HG02852 (cell line): ENCODE measurements at regions not wholly inside any gene's neighbourhood (a gene's known extent, or its start where the extent isn't known, plus 50 kb on each side); places are given as distances from the start of the nearest gene placed in this dataset.

Experiments used
- ATAC-seq: cut with Tn5 transposase; IDR thresholded peaks from one replicate; pipeline ENCODE4 v1.9.1; 2021; ENCODE audit warnings: mild to moderate bottlenecking, moderate library complexity; ENCODE audit not compliant: unreplicated experiment

DNA sequence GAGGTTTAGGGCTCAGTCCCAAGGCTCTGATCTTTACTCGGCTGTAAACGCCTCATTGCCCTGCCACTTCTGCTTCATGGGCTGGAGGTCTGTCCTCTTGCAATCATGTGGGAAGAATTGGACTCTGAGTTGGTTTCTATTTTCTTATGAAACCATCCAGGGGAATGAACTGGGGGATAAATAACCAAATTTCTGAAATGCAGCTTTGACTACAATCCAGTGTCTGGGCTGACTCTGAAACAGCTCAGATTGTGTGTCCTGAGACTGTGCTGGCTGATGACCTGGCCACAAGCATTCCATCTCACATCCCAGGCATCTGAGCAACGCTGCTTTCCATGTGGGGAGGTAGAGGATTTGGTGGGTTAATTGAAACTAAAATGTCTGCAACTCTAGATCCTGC, 71.0 kb upstream of the GALNT15 start:
- ATAC-seq: no peak

DNA sequence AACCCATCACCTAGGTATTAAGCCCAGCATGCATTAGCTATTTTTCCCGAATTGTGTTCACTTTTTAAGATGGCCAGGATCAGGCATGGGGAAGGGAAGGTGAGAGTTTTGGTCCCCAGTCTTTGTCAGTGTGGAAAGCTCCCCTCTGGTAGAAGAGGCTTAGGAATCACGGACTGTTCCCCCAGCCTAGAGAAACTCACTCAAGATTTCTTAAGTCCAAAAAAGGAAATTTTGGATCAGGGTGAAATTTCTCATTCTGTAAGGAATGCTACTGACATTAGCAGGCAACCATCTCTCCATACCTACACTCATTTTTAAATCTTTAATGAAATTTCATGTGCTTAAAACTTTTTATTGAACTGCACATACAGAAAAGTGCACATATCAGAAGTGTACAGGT, 70.3 kb upstream of the GALNT15 start:
- no peak for ATAC-seq

DNA sequence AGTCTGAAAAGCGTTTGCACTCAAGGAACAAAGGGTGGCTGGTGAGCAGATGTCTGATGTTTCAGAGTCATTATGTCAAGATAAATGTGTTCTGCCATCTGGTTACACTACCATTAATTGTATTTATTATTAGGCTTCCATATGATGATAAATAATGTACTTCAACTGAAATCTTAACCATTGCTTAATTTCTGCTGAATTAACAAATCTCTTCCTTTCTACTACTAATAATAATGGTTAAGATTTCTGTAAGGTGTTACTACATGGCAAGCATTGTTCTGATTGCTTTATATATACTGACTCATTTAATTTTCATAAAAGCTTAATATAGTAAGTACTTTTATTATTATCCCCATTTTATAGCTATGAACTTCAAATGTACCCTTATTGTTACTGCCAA, 68.4 kb upstream of the GALNT15 start:
- no peak for ATAC-seq

DNA sequence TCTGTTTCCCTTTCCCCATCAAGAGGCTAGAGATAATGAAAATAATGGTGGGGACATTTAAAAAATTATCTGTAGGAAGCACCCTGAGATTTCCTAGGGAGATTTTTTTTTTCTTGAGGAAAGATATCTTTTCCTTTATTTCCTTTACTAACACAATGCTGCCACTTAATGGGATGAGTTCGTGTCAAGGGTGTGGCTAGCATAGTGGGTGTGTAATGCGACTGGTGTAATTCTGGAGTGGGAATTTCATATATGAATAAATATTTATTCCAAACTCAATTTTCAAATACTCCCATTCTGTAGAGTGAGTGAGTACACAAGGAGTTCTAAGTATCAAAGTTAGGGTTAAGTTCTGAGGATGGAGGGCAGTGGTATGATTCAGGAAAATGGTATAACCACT, 66.1 kb upstream of the GALNT15 start:
- ATAC-seq: no peak

GRCh38 chr3:16109929-16110328, 64.6 kb upstream of the GALNT15 start:
- ATAC-seq: no peak

- ATAC-seq: no peak
Observed at GRCh38 chr3:16112910-16113504, 61.5 kb upstream of the GALNT15 start.

GRCh38 chr3:16113704-16114103, 60.8 kb upstream of the GALNT15 start:
- ATAC-seq: no peak

DNA sequence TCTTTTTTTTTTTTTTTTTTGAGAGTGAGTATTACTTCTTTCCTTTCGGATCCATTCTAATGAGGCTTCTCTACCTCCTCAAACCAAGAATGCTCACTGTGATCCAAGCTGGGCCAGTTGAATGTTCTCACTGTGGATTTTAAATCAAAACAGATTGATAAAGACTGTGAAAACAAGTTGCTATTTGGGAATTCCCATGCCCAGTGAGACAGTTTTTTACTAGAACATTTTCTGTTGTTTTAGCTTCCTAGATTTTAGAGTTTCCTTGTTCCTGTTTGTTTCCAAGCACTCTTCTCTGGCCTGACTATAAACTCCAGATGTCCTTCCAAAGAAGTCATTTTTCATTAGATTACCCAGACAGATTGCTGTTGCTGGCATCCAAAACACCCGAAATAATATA, 60.1 kb upstream of the GALNT15 start:
- ATAC-seq: no peak

- no peak for ATAC-seq
Observed at GRCh38 chr3:16114930-16115329, 59.5 kb upstream of the GALNT15 start.

DNA sequence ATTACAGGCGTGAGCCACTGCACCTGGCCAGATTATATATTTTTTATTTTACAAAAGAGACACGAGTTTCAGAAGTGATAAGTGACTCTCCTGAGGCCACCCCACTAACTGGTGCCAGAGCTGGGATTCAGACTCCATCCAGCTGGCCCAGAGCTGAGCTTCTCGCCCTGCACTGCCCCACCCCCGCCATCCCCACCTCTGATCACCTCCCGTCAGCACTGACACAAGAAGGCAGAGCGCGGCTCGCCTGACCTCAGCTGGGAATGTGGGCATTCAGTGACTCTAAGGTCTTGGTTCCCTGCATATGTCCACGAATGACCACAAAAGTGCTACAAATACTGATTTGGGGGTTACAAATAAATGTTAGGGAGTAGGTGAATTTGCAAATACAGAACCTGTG, 56.1 kb upstream of the GALNT15 start:
- no peak for ATAC-seq

GRCh38 chr3:16119887-16120286, 54.6 kb upstream of the GALNT15 start:
- no peak for ATAC-seq

DNA sequence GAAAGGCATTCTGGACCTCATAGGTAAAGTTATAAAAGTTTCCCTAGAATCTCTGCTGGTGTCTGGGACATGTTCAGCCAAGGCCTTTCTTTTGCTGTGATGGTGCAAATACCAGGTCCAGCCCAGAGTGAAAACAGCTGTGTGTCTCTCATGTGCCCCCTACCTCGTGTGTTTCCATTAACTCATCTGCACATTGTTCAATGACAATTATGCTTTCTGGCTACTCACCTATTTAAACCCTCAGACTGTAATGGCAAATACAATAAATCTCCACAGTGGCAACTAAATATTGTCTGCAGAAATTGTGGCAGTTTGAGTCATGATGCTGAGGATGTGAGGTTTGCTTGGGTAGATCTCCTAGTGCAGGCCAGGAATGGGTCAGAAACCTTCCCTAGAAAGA, 53.1 kb upstream of the GALNT15 start:
- no peak for ATAC-seq

DNA sequence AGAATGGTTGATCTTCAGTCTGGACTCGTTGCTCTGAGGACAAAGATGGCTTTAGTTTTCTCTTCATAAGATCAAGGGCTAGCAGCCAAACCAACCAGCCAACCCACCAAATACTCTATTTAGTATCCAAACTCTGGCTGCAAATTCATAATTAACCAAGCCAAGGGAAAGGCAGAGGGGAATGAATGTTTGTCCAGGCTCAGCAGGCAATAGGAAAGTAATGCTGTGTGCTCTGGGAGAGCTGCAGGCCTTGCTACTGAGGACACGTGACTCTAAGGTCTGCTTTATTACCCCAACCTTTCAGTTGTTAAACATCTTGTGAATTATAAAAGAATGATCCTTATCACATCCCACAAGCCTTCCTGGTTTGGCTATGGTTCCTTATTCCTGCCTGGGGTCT, 52.3 kb upstream of the GALNT15 start:
- ATAC-seq: no peak

GRCh38 chr3:16122661-16123060, 51.8 kb upstream of the GALNT15 start:
- ATAC-seq: no peak

- ATAC-seq: no peak
Observed at GRCh38 chr3:16124636-16125035, 49.8 kb upstream of the GALNT15 start.
